H1 (cell line): ENCODE measurements at regions not wholly inside any gene's neighbourhood (a gene's known extent, or its start where the extent isn't known, plus 50 kb on each side); places are given as distances from the start of the nearest gene placed in this dataset.

ENCODE experiments used
- GABPA ChIP-seq: IDR thresholded peaks from 2 replicates; pipeline ENCODE4 v1.6.1; 2011; ENCODE audit warnings: mild to moderate bottlenecking, low read length, moderate library complexity, borderline replicate concordance; ENCODE audit not compliant: insufficient read depth
- GTF2F1 ChIP-seq: IDR thresholded peaks from 2 replicates; pipeline ENCODE4 v1.6.1; 2012; ENCODE audit warnings: low read depth, low read length, improper control_type of control experiment, borderline replicate concordance
- MAX ChIP-seq: IDR thresholded peaks from 2 replicates; pipeline ENCODE4 v1.6.1; 2012; ENCODE audit warnings: inconsistent platforms
- POU5F1 ChIP-seq: IDR thresholded peaks from 2 replicates; pipeline ENCODE4 v1.6.1; 2011; ENCODE audit warnings: low read depth, mild to moderate bottlenecking, low read length, moderate library complexity
- SIX5 ChIP-seq: IDR thresholded peaks from 2 replicates; pipeline ENCODE4 v1.6.1; 2011; ENCODE audit warnings: mild to moderate bottlenecking, low read depth, low read length

GRCh38 chr10:62707810-62708209, 96.7 kb upstream of the ADO start (continued):
- TF ChIP-seq SIX5 (no peak), GTF2F1 (no peak), POU5F1 (no peak), GABPA (no peak), MAX (no peak)
- TF ChIP-seq, all 59 proteins: peak for 0
